Fibroblast of the conjunctiva (primary cell): ENCODE measurements at regions not wholly inside any gene's neighbourhood (a gene's known extent, or its start where the extent isn't known, plus 50 kb on each side); places are given as distances from the start of the nearest gene placed in this dataset.
"Not testable (repeated sequence)": the region's sequence is repeated elsewhere in the genome, so short reads cannot be mapped to it uniquely, and the experiment has no call there.

Experiments used
- DNase-seq: peaks from one replicate; pipeline ENCODE4 v3.0.0-alpha.2; 2010; ENCODE audit warnings: low read depth

GRCh38 chr12:126286203-126286602 is 1221.0 kb downstream of the AACS start:
- DNase-seq, result no peak

- DNase-seq, result no peak
These were observed 1225.2 kb downstream of the AACS start for GRCh38 chr12:126290456-126290855.

DNA sequence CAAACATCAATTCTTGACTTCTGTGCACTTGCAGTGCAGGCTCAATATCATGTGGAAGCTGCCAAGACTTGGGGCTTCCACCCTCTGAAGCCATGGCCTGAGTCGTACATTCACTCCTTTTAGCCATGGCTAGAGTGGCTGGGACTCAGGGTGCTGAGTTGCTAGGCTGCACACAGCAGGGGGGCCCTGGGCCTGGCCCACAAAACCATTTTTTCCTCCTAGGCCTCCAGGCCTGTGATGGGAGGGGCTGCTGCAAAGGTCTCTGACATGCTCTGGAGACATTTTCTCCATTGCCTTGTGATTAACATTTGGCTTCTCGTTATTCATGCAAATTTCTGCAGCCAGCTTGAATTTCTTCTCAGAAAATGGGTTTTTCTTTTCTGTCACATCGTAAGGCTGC is 1226.8 kb downstream of the AACS start:
- DNase-seq, result not testable (repeated sequence)

GRCh38 chr12:126295652-126296051 is 1230.4 kb downstream of the AACS start:
- no peak for DNase-seq

DNA sequence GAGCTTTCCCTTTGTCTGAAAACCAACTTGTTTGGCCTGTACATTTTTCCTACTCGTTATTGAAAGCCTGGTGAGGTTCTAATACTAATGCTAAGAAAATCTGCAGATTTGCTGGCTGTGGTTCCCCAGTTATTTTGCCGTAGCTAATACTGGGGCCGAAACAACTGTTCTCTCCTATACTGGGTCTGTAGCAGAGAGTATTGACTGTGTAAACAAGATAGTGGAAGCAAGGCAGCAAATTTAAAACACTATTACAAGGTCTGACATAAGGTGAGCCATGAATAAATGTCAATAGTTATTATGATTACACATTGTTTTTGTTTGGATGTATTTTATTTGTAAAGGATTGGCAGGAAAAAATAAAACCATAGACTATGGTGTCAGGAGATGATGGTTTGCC is 1244.0 kb downstream of the AACS start:
- DNase-seq, result no peak

DNA sequence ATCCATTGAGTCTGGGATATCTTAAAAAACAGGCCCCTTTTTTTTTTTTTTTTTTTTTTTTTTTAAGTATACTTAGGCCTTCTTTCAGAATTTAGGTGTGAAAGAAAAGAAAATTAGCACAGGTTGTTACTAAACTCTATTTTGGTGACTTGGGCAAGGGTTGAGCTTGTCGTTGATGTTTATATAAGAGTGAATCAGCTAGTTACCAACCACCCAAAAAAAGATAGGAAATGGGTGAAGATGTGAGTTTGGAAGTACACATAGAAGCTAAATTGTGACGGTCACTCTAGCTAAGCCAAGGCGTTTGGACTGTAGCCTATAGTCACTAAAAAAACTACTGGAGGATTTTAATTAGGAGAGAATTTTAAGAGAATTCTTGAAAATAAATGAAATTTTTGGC is 1247.2 kb downstream of the AACS start:
- no peak for DNase-seq

GRCh38 chr12:126316411-126316810 is 1251.2 kb downstream of the AACS start:
- no peak for DNase-seq

GRCh38 chr12:126337556-126338441 is 1272.6 kb downstream of the AACS start:
- peak; percentile 43 for DNase-seq

GRCh38 chr12:126342866-126343265 is 1277.6 kb downstream of the AACS start:
- DNase-seq, result no peak

GRCh38 chr12:126343321-126343720 is 1278.1 kb downstream of the AACS start:
- DNase-seq, result no peak

- DNase-seq, result no peak
These were observed 1280.9 kb downstream of the AACS start for GRCh38 chr12:126346087-126346486.

DNA sequence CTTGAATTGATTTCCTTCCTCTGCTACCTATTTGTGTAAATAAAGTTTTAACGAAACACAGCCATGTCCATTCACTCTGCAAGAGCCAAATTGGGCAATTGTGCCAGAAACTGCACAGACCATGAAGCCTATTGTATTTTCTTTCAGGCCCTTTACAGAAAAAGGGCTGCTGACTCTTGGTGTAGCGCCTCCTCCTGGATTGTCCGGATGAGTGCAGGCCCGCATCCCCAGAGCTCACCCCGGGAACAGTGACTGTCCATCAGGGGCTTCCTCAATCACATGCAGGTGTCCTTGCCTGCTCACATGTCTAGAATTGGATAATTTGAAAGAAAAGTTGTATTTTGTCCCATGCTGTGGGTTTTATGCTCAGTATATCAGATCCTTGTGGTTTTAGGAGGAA is 1282.2 kb downstream of the AACS start:
- no peak for DNase-seq

DNA sequence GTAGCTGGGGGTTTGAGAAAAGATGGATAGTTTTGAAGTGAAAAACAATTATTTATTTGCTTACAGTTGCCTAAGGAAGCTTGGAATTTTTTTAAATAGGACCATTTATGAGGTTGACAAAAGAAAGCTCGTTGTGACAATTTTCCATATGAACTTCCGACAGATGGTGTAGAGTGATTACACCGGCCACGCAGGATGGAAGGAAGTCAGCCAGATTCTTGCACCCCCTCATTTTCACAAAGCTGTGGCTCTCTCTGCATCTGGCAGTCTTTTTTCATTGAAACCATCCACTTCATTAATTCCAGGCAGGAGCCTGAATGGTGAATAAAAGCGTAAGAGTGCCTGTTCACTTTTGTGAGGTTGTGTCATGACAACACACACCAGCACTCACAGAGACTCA is 1284.1 kb downstream of the AACS start:
- no peak for DNase-seq

- DNase-seq, result no peak
These were observed 1288.4 kb downstream of the AACS start for GRCh38 chr12:126353604-126354003.

DNA sequence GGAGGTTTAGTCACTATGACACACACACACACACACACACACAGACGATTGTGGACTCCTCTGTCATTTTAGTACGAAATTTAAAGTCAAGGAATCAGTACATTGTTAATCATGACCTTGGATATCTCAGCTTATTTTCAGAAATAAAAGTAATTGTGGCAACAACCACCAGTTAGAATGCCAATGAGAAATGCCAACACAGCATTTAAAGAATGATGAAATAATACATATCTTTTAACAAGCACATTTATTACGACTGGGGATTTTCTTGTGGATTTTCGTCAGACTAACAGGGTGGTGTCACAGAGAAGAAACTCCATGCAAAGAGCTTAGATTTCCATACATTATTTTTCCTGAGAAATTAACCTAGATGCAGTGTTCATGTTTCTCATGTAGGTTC is 1289.4 kb downstream of the AACS start:
- no peak for DNase-seq

DNA sequence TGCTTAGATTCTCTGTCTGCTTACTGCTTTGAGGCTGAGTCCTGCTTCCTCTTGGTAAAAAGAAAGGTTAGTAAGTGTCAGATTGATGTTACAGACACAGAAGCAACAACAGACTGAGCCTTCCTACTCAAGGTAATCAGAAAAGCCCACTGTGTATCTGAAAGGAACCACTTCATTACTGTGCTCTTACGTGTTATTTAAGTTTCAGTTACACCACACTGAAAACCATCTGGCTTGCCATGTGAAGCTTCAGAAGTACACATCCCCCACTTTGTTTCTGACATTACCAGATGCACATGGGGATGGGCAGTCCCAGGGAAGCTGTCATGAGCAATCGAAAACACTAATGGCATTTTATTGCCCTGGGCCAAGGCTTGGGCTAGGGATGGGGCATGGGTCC is 1290.1 kb downstream of the AACS start:
- DNase-seq, result no peak

GRCh38 chr12:126358806-126359205 is 1293.6 kb downstream of the AACS start:
- DNase-seq, result no peak

- no peak for DNase-seq
These were observed 1294.0 kb downstream of the AACS start for GRCh38 chr12:126359216-126359615.

GRCh38 chr12:126361804-126362203 is 1296.6 kb downstream of the AACS start:
- no peak for DNase-seq

GRCh38 chr12:126362493-126362892 is 1297.3 kb downstream of the AACS start:
- DNase-seq, result no peak

DNA sequence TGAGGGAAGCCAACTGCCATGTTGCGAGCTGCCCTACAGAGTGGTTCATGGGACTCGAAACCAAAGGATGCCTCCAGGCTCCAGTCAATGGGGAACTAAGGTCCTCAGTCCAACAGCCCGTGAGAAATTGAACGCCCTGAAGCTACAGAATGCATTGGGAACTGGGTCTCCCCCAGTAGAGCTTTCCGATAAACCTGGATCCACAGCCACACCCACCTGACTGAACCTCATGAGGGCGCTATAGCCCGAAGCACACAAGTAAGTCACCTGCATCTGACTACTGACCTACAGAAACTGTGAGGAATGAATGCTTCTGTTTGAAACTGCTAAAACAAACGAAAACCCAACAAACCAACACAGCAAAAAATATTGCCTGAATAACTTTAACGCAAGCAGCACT is 1297.7 kb downstream of the AACS start:
- no peak for DNase-seq

- no peak for DNase-seq
These were observed 1304.5 kb downstream of the AACS start for GRCh38 chr12:126369487-126370463.

- DNase-seq, result no peak
These were observed 1318.3 kb downstream of the AACS start for GRCh38 chr12:126383506-126383905.
